Tibial nerve (tissue), 4 donors: ENCODE measurements at regions not wholly inside any gene's neighbourhood (a gene's known extent, or its start where the extent isn't known, plus 50 kb on each side); places are given as distances from the start of the nearest gene placed in this dataset.

ENCODE experiments used
- CTCF ChIP-seq, 5 experiments: fragments of 200-600 bp in 3 of 5; fragments of 450-650 bp in 2 of 5; sonication (generic) in 3 of 5; IDR thresholded peaks; one replicate each; pipeline ENCODE4 v1.5.1; 2016 to 2019; ENCODE audit warnings: antibody characterized with exemption in 5 of 5, mild to moderate bottlenecking in 3 of 5, moderate library complexity in 2 of 5
- EP300 ChIP-seq, 2 donors: sonication (generic); formaldehyde crosslinking; IDR thresholded peaks; one replicate each; pipeline ENCODE4 v1.6.1; 2017; ENCODE audit warnings: antibody characterized with exemption in 2 of 2, mild to moderate bottlenecking in 1 of 2
- POLR2A ChIP-seq, 2 donors: fragments of 450-650 bp; IDR thresholded peaks; one replicate each; pipeline ENCODE4 v1.6.1; 2017; ENCODE audit warnings: antibody characterized with exemption in 2 of 2, mild to moderate bottlenecking in 2 of 2, moderate library complexity in 2 of 2

DNA sequence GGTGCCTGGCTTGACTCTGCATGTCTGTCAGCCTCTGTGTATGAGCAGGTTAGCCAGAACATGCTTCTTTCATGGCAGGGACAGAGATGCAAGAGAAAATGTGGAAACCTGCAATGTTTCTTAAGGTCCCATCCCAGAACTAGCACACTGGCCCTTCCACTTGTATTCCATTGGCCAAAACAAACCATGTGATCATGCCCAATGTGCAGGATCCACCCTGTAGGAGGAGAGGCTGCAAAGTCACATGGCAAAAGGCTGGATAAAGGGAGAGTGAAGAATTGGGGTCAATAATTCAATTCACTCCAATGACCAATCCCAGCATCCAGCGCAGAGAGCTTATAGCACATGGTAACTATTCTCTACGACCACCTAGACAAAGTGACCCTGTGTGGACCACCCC lies 405.5 kb downstream of the MIAT start:
- TF ChIP-seq CTCF (IDR thresholded peaks at IDR 0.05) (no peak), POLR2A (IDR thresholded peaks at IDR 0.05) (no peak), EP300 (IDR thresholded peaks at IDR 0.05) (no peak)
